Lower lobe of right lung (tissue), 2 donors: ENCODE measurements at regions not wholly inside any gene's neighbourhood (a gene's known extent, or its start where the extent isn't known, plus 50 kb on each side); places are given as distances from the start of the nearest gene placed in this dataset.

ENCODE experiments used
- ATAC-seq, 2 donors: fragments of 200-7000 bp; cut with Tn5 transposase; one replicate each; pipeline ENCODE4 v1.9.1; 2020 to 2022; ENCODE audit warnings: mild to moderate bottlenecking in 2 of 2, moderate library complexity in 2 of 2
- DNase-seq: peaks from one replicate; pipeline ENCODE4 v3.0.0-alpha.2; 2020
- H3K27ac ChIP-seq: fragments of 200-600 bp; one replicate; pipeline ENCODE4 v1.8.0; 2022
- H3K27me3 ChIP-seq: fragments of 200-600 bp; one replicate; pipeline ENCODE4 v1.8.0; 2022; ENCODE audit warnings: low read depth
- H3K36me3 ChIP-seq: fragments of 200-600 bp; one replicate; pipeline ENCODE4 v1.8.0; 2022; ENCODE audit warnings: mild to moderate bottlenecking
- H3K4me1 ChIP-seq: fragments of 200-600 bp; one replicate; pipeline ENCODE4 v1.8.0; 2022
- H3K4me3 ChIP-seq: fragments of 200-600 bp; one replicate; pipeline ENCODE4 v1.8.0; 2022; ENCODE audit warnings: mild to moderate bottlenecking
- H3K9me3 ChIP-seq: fragments of 200-600 bp; one replicate; pipeline ENCODE4 v1.8.0; 2022
- CTCF ChIP-seq: fragments of 200-600 bp; IDR thresholded peaks from one replicate; pipeline ENCODE4 v1.8.0; 2022; ENCODE audit warnings: antibody characterized with exemption, mild to moderate bottlenecking
- intact Hi-C: fragments of 100-400 bp; cut with DNase I; formaldehyde crosslinking; loops from one replicate; pipeline ENCODE4 v1.11.0; 2022
- donor health status: DM: no; HTN: yes; CAD: no; lungs with severe emphysema.

- peaks cover 7% of the 10 kb centered on the region for H3K4me1 ChIP-seq
- no peak for TF ChIP-seq CTCF
- peak; percentile 65 to 78 for ATAC-seq
- intact Hi-C loops, result no loop called here
- H3K4me3 ChIP-seq, result peak overlapping the region; percentile 0
- H3K36me3 ChIP-seq, result no peaks in the 10 kb centered on the region
- H3K9me3 ChIP-seq, result peaks cover under 1% of the 10 kb centered on the region
- no peak overlapping the region for H3K27ac ChIP-seq
- DNase-seq, result peak; percentile 52
- H3K27me3 ChIP-seq, result no peaks in the 10 kb centered on the region
Observed at GRCh38 chr3:30332196-30333021, 274.0 kb upstream of the TGFBR2 start.

- intact Hi-C loops, result no loop called here
- ATAC-seq, result no peak
Observed at GRCh38 chr3:30333143-30333542, 273.3 kb upstream of the TGFBR2 start.

GRCh38 chr3:30333903-30334302 is 272.5 kb upstream of the TGFBR2 start:
- TF ChIP-seq CTCF, result no peak
- intact Hi-C loops, result no loop called here
- H3K27ac ChIP-seq, result no peak overlapping the region
- no peaks in the 10 kb centered on the region for H3K36me3 ChIP-seq
- H3K4me3 ChIP-seq, result no peak overlapping the region
- ATAC-seq (no peak), DNase-seq (no peak)
- peaks cover 4% of the 10 kb centered on the region for H3K9me3 ChIP-seq
- no peaks in the 10 kb centered on the region for H3K27me3 ChIP-seq
- peaks cover 7% of the 10 kb centered on the region for H3K4me1 ChIP-seq

More at GRCh38 chr3:30333143-30333542, 273.3 kb upstream of the TGFBR2 start:
- H3K27ac ChIP-seq, result no peak overlapping the region
- no peaks in the 10 kb centered on the region for H3K36me3 ChIP-seq
- peaks cover 4% of the 10 kb centered on the region for H3K9me3 ChIP-seq
- DNase-seq, result no peak
- H3K27me3 ChIP-seq, result no peaks in the 10 kb centered on the region
- no peak for TF ChIP-seq CTCF
- H3K4me1 ChIP-seq, result peaks cover 7% of the 10 kb centered on the region
- H3K4me3 ChIP-seq, result no peak overlapping the region

GRCh38 chr3:30340500-30340899 is 265.9 kb upstream of the TGFBR2 start:
- ATAC-seq, result no peak
- H3K36me3 ChIP-seq, result no peaks in the 10 kb centered on the region
- no peak for TF ChIP-seq CTCF

GRCh38 chr3:30341079-30341478 is 265.3 kb upstream of the TGFBR2 start:
- H3K9me3 ChIP-seq, result peaks cover 4% of the 10 kb centered on the region
- H3K27me3 ChIP-seq, result no peaks in the 10 kb centered on the region
- no peak overlapping the region for H3K4me3 ChIP-seq
- intact Hi-C loops, result no loop called here
- ATAC-seq, result no peak
- no peak overlapping the region for H3K27ac ChIP-seq
- no peak for TF ChIP-seq CTCF
- no peak for DNase-seq
- H3K36me3 ChIP-seq, result no peaks in the 10 kb centered on the region
- H3K4me1 ChIP-seq, result peaks cover 18% of the 10 kb centered on the region

More at GRCh38 chr3:30340500-30340899, 265.9 kb upstream of the TGFBR2 start:
- Histone ChIP-seq H3K27me3 (no peaks in the 10 kb centered on the region), H3K9me3 (peaks cover 4% of the 10 kb centered on the region), H3K4me1 (peaks cover 18% of the 10 kb centered on the region), H3K27ac (no peak overlapping the region), H3K4me3 (no peak overlapping the region)
- DNase-seq, result no peak
- intact Hi-C loops, result no loop called here
